ENCODE measurements at regions not wholly inside any gene's neighbourhood (a gene's known extent, or its start where the extent isn't known, plus 50 kb on each side); places are given as distances from the start of the nearest gene placed in this dataset.

DNA sequence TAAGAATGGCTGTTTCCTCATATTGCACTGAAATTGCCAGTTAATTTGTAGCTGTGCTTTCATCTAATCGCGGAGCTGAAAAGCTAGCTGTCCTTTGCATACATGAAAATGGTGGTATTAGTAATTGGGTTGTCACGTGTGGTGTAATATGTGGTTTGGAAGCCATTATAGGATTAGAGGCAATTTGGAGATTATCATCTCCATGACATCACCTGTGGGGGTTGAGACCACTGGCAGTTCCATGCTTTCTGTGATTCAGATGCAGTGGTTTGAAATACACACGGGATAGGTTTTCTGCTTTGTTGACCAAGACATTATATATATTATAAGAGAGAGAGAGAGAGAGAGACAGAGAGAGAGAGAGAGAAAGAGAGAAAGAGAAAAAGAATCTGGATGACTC is 180.8 kb downstream of the RAB11FIP2 start:
- Histone ChIP-seq H3K27ac (ENCODE audit: low read depth) (no peak overlapping the region), H3F3A (replicated peaks; ENCODE audit: low read depth) (no peaks in the 10 kb centered on the region), H2AFZ (no peak overlapping the region), H3K36me3 (ENCODE audit: insufficient read depth) (no peaks in the 10 kb centered on the region), H3K9me2 (ENCODE audit: insufficient read depth) (no peaks in the 10 kb centered on the region), H3K79me2 (replicated peaks; ENCODE audit: insufficient read depth) (no peaks in the 10 kb centered on the region), H4K20me1 (replicated peaks; ENCODE audit: insufficient read depth) (no peaks in the 10 kb centered on the region), H3K27me3 (ENCODE audit: insufficient read depth) (no peaks in the 10 kb centered on the region), H3K4me2 (no peak overlapping the region), H3K4me1 (ENCODE audit: insufficient read depth) (no peaks in the 10 kb centered on the region), H3K4me3 (no peak overlapping the region)
- Mint-ChIP-seq H3K9me3 (no peaks in the 10 kb centered on the region), H3K27ac (no peak overlapping the region), H3K4me3 (no peak overlapping the region), H3K27me3 (ENCODE audit: insufficient read depth, low read depth, poor library complexity) (peaks cover 1% of the 10 kb centered on the region), H3K36me3 (ENCODE audit: low read depth) (no peaks in the 10 kb centered on the region), H3K4me1 (peaks cover 2% of the 10 kb centered on the region)
- ATAC-seq (no peak), DNase-seq (ENCODE audit: low spot score) (no peak)
- TF ChIP-seq, protein P1, sequence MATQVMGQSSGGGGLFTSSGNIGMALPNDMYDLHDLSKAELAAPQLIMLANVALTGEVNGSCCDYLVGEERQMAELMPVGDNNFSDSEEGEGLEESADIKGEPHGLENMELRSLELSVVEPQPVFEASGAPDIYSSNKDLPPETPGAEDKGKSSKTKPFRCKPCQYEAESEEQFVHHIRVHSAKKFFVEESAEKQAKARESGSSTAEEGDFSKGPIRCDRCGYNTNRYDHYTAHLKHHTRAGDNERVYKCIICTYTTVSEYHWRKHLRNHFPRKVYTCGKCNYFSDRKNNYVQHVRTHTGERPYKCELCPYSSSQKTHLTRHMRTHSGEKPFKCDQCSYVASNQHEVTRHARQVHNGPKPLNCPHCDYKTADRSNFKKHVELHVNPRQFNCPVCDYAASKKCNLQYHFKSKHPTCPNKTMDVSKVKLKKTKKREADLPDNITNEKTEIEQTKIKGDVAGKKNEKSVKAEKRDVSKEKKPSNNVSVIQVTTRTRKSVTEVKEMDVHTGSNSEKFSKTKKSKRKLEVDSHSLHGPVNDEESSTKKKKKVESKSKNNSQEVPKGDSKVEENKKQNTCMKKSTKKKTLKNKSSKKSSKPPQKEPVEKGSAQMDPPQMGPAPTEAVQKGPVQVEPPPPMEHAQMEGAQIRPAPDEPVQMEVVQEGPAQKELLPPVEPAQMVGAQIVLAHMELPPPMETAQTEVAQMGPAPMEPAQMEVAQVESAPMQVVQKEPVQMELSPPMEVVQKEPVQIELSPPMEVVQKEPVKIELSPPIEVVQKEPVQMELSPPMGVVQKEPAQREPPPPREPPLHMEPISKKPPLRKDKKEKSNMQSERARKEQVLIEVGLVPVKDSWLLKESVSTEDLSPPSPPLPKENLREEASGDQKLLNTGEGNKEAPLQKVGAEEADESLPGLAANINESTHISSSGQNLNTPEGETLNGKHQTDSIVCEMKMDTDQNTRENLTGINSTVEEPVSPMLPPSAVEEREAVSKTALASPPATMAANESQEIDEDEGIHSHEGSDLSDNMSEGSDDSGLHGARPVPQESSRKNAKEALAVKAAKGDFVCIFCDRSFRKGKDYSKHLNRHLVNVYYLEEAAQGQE (IDR thresholded peaks at IDR 0.05; ENCODE audit: unreplicated experiment), result no peak
- TF ChIP-seq POLR2AphosphoS5 (IDR thresholded peaks at IDR 0.05; ENCODE audit: low read depth) (no peak), STAT1 (IDR thresholded peaks at IDR 0.05; ENCODE audit: unreplicated experiment) (no peak)
- TF ChIP-seq, protein P2, sequence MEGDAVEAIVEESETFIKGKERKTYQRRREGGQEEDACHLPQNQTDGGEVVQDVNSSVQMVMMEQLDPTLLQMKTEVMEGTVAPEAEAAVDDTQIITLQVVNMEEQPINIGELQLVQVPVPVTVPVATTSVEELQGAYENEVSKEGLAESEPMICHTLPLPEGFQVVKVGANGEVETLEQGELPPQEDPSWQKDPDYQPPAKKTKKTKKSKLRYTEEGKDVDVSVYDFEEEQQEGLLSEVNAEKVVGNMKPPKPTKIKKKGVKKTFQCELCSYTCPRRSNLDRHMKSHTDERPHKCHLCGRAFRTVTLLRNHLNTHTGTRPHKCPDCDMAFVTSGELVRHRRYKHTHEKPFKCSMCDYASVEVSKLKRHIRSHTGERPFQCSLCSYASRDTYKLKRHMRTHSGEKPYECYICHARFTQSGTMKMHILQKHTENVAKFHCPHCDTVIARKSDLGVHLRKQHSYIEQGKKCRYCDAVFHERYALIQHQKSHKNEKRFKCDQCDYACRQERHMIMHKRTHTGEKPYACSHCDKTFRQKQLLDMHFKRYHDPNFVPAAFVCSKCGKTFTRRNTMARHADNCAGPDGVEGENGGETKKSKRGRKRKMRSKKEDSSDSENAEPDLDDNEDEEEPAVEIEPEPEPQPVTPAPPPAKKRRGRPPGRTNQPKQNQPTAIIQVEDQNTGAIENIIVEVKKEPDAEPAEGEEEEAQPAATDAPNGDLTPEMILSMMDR (conservative IDR thresholded peaks at IDR 0.05; ENCODE audit: low read depth in 2 of 2), result no peak

DNA sequence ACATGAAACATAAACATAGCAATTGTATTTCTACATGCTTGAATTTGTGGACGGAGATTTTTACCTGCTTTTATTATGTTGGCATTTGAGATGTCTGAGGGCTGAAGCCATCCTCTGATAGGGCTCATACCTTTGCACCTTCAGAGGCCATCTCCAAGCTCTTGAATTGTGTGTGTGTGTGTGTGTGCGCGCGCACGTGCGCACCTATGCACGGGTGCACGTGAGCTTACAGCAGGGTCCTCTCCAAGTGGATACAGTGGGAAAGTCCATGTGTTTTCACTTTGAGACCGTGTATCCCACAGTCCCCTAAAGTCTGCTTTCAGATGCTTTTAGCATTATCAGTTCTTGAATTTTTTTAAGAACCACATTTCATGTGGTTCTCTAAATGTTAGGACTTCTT is 178.6 kb downstream of the RAB11FIP2 start:
- peaks cover 1% of the 10 kb centered on the region for H3K27me3 Mint-ChIP-seq (ENCODE audit: insufficient read depth, low read depth, poor library complexity)
- Histone ChIP-seq H3F3A (replicated peaks; ENCODE audit: low read depth) (no peaks in the 10 kb centered on the region), H4K20me1 (replicated peaks; ENCODE audit: insufficient read depth) (no peaks in the 10 kb centered on the region), H3K4me1 (ENCODE audit: insufficient read depth) (no peaks in the 10 kb centered on the region), H2AFZ (no peak overlapping the region), H3K4me2 (no peak overlapping the region), H3K27me3 (ENCODE audit: insufficient read depth) (no peaks in the 10 kb centered on the region), H3K79me2 (replicated peaks; ENCODE audit: insufficient read depth) (no peaks in the 10 kb centered on the region), H3K27ac (ENCODE audit: low read depth) (no peak overlapping the region), H3K4me3 (no peak overlapping the region), H3K9me2 (ENCODE audit: insufficient read depth) (no peaks in the 10 kb centered on the region), H3K36me3 (ENCODE audit: insufficient read depth) (no peaks in the 10 kb centered on the region)
- H3K9me3 Mint-ChIP-seq, result no peaks in the 10 kb centered on the region
- ATAC-seq (no peak), DNase-seq (ENCODE audit: low spot score) (no peak)
- no peak overlapping the region for H3K4me3 Mint-ChIP-seq
- no peak overlapping the region for H3K27ac Mint-ChIP-seq
- H3K36me3 Mint-ChIP-seq (ENCODE audit: low read depth), result no peaks in the 10 kb centered on the region
- H3K4me1 Mint-ChIP-seq, result peaks cover 6% of the 10 kb centered on the region
- TF ChIP-seq, protein P3, sequence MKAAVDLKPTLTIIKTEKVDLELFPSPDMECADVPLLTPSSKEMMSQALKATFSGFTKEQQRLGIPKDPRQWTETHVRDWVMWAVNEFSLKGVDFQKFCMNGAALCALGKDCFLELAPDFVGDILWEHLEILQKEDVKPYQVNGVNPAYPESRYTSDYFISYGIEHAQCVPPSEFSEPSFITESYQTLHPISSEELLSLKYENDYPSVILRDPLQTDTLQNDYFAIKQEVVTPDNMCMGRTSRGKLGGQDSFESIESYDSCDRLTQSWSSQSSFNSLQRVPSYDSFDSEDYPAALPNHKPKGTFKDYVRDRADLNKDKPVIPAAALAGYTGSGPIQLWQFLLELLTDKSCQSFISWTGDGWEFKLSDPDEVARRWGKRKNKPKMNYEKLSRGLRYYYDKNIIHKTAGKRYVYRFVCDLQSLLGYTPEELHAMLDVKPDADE (IDR thresholded peaks at IDR 0.05), result no peak
- TF ChIP-seq STAT1 (IDR thresholded peaks at IDR 0.05; ENCODE audit: unreplicated experiment), result no peak
- no peak for TF ChIP-seq POLR2AphosphoS5 (IDR thresholded peaks at IDR 0.05; ENCODE audit: low read depth)
- TF ChIP-seq JUNB (IDR thresholded peaks at IDR 0.05; ENCODE audit: unreplicated experiment), result no peak
- TF ChIP-seq ZNF114 (CRISPR knock-in tag; IDR thresholded peaks at IDR 0.05), result no peak
- no peak for TF ChIP-seq CREB1 (CRISPR knock-in tag; IDR thresholded peaks at IDR 0.05; ENCODE audit: low read depth)
- TF ChIP-seq, protein P4, sequence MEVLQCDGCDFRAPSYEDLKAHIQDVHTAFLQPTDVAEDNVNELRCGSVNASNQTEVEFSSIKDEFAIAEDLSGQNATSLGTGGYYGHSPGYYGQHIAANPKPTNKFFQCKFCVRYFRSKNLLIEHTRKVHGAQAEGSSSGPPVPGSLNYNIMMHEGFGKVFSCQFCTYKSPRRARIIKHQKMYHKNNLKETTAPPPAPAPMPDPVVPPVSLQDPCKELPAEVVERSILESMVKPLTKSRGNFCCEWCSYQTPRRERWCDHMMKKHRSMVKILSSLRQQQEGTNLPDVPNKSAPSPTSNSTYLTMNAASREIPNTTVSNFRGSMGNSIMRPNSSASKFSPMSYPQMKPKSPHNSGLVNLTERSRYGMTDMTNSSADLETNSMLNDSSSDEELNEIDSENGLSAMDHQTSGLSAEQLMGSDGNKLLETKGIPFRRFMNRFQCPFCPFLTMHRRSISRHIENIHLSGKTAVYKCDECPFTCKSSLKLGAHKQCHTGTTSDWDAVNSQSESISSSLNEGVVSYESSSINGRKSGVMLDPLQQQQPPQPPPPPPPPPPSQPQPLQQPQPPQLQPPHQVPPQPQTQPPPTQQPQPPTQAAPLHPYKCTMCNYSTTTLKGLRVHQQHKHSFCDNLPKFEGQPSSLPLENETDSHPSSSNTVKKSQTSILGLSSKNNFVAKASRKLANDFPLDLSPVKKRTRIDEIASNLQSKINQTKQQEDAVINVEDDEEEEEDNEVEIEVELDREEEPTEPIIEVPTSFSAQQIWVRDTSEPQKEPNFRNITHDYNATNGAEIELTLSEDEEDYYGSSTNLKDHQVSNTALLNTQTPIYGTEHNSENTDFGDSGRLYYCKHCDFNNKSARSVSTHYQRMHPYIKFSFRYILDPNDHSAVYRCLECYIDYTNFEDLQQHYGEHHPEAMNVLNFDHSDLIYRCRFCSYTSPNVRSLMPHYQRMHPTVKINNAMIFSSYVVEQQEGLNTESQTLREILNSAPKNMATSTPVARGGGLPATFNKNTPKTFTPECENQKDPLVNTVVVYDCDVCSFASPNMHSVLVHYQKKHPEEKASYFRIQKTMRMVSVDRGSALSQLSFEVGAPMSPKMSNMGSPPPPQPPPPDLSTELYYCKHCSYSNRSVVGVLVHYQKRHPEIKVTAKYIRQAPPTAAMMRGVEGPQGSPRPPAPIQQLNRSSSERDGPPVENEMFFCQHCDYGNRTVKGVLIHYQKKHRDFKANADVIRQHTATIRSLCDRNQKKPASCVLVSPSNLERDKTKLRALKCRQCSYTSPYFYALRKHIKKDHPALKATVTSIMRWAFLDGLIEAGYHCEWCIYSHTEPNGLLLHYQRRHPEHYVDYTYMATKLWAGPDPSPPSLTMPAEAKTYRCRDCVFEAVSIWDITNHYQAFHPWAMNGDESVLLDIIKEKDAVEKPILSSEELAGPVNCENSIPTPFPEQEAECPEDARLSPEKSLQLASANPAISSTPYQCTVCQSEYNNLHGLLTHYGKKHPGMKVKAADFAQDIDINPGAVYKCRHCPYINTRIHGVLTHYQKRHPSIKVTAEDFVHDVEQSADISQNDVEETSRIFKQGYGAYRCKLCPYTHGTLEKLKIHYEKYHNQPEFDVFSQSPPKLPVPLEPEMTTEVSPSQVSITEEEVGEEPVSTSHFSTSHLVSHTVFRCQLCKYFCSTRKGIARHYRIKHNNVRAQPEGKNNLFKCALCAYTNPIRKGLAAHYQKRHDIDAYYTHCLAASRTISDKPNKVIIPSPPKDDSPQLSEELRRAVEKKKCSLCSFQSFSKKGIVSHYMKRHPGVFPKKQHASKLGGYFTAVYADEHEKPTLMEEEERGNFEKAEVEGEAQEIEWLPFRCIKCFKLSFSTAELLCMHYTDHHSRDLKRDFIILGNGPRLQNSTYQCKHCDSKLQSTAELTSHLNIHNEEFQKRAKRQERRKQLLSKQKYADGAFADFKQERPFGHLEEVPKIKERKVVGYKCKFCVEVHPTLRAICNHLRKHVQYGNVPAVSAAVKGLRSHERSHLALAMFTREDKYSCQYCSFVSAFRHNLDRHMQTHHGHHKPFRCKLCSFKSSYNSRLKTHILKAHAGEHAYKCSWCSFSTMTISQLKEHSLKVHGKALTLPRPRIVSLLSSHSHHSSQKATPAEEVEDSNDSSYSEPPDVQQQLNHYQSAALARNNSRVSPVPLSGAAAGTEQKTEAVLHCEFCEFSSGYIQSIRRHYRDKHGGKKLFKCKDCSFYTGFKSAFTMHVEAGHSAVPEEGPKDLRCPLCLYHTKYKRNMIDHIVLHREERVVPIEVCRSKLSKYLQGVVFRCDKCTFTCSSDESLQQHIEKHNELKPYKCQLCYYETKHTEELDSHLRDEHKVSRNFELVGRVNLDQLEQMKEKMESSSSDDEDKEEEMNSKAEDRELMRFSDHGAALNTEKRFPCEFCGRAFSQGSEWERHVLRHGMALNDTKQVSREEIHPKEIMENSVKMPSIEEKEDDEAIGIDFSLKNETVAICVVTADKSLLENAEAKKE (CRISPR knock-in tag; IDR thresholded peaks at IDR 0.05), result no peak
- no peak for TF ChIP-seq EZH2 (IDR thresholded peaks at IDR 0.05; ENCODE audit: low read depth, unreplicated experiment)

All from GM23338 (cell line).